ENCODE measurements at regions not wholly inside any gene's neighbourhood (a gene's known extent, or its start where the extent isn't known, plus 50 kb on each side); places are given as distances from the start of the nearest gene placed in this dataset.

DNA sequence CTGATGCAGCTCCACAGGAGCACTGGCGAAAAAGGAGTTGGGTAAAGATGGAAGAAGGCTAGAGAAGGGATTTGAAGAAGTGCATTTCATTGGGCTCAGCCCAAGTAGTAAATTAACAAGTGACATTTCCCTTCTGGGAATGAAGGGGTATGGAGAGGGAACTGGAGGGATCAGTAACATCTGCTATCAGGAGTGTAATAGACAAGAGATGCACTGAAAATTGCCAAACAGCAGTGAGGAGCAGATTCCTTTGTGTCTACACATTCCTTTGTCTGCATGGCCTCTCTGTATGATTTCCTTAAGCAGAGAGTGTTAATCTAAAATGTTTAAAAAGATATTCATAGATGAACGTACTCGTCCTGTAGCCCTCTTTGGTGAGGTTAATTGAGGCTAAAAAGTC is 148.2 kb upstream of the FERD3L start:
- H3K9me3 ChIP-seq, result no peaks in the 10 kb centered on the region
- DNase-seq, result no peak
- TF ChIP-seq, protein P1, sequence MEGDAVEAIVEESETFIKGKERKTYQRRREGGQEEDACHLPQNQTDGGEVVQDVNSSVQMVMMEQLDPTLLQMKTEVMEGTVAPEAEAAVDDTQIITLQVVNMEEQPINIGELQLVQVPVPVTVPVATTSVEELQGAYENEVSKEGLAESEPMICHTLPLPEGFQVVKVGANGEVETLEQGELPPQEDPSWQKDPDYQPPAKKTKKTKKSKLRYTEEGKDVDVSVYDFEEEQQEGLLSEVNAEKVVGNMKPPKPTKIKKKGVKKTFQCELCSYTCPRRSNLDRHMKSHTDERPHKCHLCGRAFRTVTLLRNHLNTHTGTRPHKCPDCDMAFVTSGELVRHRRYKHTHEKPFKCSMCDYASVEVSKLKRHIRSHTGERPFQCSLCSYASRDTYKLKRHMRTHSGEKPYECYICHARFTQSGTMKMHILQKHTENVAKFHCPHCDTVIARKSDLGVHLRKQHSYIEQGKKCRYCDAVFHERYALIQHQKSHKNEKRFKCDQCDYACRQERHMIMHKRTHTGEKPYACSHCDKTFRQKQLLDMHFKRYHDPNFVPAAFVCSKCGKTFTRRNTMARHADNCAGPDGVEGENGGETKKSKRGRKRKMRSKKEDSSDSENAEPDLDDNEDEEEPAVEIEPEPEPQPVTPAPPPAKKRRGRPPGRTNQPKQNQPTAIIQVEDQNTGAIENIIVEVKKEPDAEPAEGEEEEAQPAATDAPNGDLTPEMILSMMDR (IDR thresholded peaks at IDR 0.05), result no peak
- no peak for TF ChIP-seq POLR2A (IDR thresholded peaks at IDR 0.05)
- no peak for TF ChIP-seq EP300 (IDR thresholded peaks at IDR 0.05)
- 63 to 80% (median 70%) methylated on average over 3 of the region's 3 CpGs for WGBS, 3 donors
- no peaks in the 10 kb centered on the region for H3K4me1 ChIP-seq (ENCODE audit: insufficient read depth)
- H3K27me3 ChIP-seq, result no peaks in the 10 kb centered on the region
- H3K27ac ChIP-seq, result no peak overlapping the region
- H3K36me3 ChIP-seq, result no peaks in the 10 kb centered on the region
- intact Hi-C loops (cut with DNase I), result no loop called here
- H3K4me3 ChIP-seq, result no peak overlapping the region

DNA sequence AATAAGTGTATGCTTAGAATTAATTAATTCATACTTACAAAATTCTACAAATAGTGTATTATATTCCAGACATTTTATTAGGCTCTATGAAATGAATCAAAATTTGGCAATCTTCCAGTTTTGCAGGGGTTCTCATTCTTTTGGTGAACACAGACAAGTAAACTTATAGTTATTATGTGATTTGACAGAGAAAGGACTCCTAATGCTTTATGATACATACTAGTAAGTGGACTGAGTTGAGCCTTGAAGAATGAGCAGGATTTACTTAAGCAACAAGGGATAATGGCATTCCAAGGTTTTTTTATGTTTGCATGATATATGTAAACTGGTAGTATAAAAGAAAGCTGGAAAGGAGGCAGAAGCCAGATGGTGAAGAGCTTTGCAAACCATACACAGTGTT is 145.7 kb upstream of the FERD3L start:
- no peak for TF ChIP-seq POLR2A (IDR thresholded peaks at IDR 0.05)
- TF ChIP-seq, protein P1 (IDR thresholded peaks at IDR 0.05), result no peak
- no peak for TF ChIP-seq EP300 (IDR thresholded peaks at IDR 0.05)
- no peaks in the 10 kb centered on the region for H3K9me3 ChIP-seq
- H3K4me3 ChIP-seq, result no peak overlapping the region
- no peak overlapping the region for H3K27ac ChIP-seq
- DNase-seq, result no peak
- H3K4me1 ChIP-seq (ENCODE audit: insufficient read depth), result no peaks in the 10 kb centered on the region
- H3K27me3 ChIP-seq, result no peaks in the 10 kb centered on the region
- intact Hi-C loops (cut with DNase I), result no loop called here
- H3K36me3 ChIP-seq, result no peaks in the 10 kb centered on the region

DNA sequence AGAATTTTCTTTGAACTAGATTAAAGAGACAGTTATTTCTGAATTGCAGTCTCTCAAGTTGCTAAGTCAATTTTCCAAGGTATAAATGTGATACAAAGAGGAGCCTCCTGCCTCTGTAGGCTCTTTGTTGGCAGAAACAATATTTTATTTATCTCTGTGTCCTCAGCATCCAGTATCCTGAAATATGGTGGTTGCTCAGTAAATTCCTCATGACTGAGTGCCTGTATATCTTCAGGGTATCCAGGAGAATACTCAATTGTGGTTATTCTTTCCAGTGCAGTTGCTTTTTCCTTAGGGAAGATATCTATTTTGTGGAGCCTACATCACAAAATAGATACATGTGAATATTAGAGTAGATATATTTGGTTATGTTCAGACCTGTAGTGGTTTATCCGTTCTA is 144.8 kb upstream of the FERD3L start:
- TF ChIP-seq, protein P1 (IDR thresholded peaks at IDR 0.05), result no peak
- TF ChIP-seq EP300 (IDR thresholded peaks at IDR 0.05) (no peak), POLR2A (IDR thresholded peaks at IDR 0.05) (no peak)
- Histone ChIP-seq H3K4me3 (no peak overlapping the region), H3K9me3 (no peaks in the 10 kb centered on the region), H3K36me3 (no peaks in the 10 kb centered on the region), H3K4me1 (ENCODE audit: insufficient read depth) (no peaks in the 10 kb centered on the region), H3K27ac (no peak overlapping the region), H3K27me3 (no peaks in the 10 kb centered on the region)
- DNase-seq, result no peak
- 92 to 95% (median 92%) methylated on average over 1 of the region's 1 CpG for WGBS, 3 donors
- intact Hi-C loops (cut with DNase I), result no loop called here

DNA sequence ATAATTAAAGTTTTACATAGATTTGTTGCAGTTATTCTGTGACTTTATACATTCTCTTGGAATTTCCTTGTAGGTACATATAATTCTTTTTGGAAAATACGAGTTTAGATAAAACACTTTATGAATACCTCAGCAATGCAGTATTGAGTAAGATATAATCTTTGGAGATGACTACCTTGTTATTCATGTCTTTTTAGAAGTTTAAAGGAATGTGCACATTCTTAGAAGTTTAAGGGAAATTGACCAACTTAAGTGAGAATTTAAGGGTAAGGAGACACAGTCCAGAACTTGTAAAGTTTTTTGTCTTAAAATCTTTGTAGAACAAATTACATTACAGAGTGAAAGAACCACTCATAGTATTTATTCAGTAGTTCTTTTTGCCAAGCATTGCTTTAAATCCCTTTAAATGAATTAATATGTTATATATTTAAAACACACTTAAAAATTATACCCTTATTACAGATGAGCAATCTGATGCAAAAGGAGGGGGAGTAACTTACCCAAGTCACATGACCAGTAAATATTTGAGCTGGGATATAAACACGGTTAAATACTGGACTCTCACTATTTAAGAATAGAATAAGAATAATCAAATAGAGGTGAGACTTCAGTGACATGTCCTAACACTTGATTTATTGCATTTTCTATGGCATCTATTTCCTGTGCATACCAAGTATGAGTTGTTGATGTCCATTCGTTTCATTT is 139.5 kb upstream of the FERD3L start:
- 47 to 52% (median 49%) methylated on average over 3 of the region's 3 CpGs for WGBS, 3 donors
- TF ChIP-seq EP300 (IDR thresholded peaks at IDR 0.05), result no peak
- TF ChIP-seq, protein P1 (IDR thresholded peaks at IDR 0.05), result no peak
- TF ChIP-seq POLR2A (IDR thresholded peaks at IDR 0.05), result no peak
- Histone ChIP-seq H3K27ac (no peak overlapping the region), H3K4me1 (ENCODE audit: insufficient read depth) (no peaks in the 10 kb centered on the region), H3K27me3 (no peaks in the 10 kb centered on the region), H3K36me3 (no peaks in the 10 kb centered on the region), H3K9me3 (peaks cover 0 to under 1% of the 10 kb centered on the region in 2 donors), H3K4me3 (no peak overlapping the region)
- no peak for DNase-seq
- intact Hi-C loops (cut with DNase I), result no loop called here
